ENCODE measurements at regions not wholly inside any gene's neighbourhood (a gene's known extent, or its start where the extent isn't known, plus 50 kb on each side); places are given as distances from the start of the nearest gene placed in this dataset.
"Not testable (repeated sequence)": the region's sequence is repeated elsewhere in the genome, so short reads cannot be mapped to it uniquely, and the experiment has no call there.

GRCh38 chr7:47180516-47180826 is 401.4 kb downstream of the TNS3 start:
- no peak overlapping the region for H3K27ac Mint-ChIP-seq
- peaks cover 9% of the 10 kb centered on the region for H3K9me3 Mint-ChIP-seq
- no peaks in the 10 kb centered on the region for H3K36me3 Mint-ChIP-seq
- H3K4me1 Mint-ChIP-seq: no peaks in the 10 kb centered on the region
- H3K27me3 Mint-ChIP-seq: no peaks in the 10 kb centered on the region
- no peak overlapping the region for H3K4me3 Mint-ChIP-seq
- DNase-seq: no peak

GRCh38 chr7:47179812-47180515 is 401.9 kb downstream of the TNS3 start:
- Mint-ChIP-seq H3K27me3 (no peaks in the 10 kb centered on the region), H3K36me3 (no peaks in the 10 kb centered on the region), H3K27ac (no peak overlapping the region), H3K4me3 (no peak overlapping the region), H3K9me3 (peaks cover 9% of the 10 kb centered on the region), H3K4me1 (no peaks in the 10 kb centered on the region)
- DNase-seq: no peak

- DNase-seq, H3K9me3 Mint-ChIP-seq, H3K4me3 Mint-ChIP-seq, H3K27ac Mint-ChIP-seq, H3K36me3 Mint-ChIP-seq, H3K27me3 Mint-ChIP-seq, H3K4me1 Mint-ChIP-seq: not testable (repeated sequence)
Measured at GRCh38 chr7:47172602-47173539, 409.0 kb downstream of the TNS3 start.

- Mint-ChIP-seq H3K27ac (no peak overlapping the region), H3K9me3 (no peaks in the 10 kb centered on the region), H3K4me1 (no peaks in the 10 kb centered on the region), H3K36me3 (no peaks in the 10 kb centered on the region), H3K4me3 (no peak overlapping the region), H3K27me3 (no peaks in the 10 kb centered on the region)
- DNase-seq: no peak
Measured at GRCh38 chr7:47170516-47170915, 411.4 kb downstream of the TNS3 start.

DNA sequence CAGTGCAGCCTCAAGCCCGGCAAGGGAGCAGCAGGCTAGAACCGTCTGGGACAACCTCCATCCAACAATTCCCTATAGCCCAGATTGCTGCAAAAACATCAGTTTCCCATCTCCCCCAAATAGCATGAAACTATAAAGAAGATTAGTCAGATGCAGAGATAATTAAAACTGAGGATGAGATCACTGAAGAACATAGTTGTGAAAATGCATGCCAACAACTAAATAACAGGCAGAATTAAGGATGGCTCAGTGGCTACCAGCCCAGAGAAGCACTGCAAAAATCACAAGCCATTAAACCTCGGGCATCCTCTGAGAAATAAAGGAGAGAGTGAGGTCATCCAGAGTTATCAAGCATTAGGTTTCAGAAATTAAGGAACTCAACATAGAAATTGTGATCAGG is 427.1 kb downstream of the TNS3 start:
- no peaks in the 10 kb centered on the region for H3K9me3 Mint-ChIP-seq

GRCh38 chr7:47153576-47153975 is 428.3 kb downstream of the TNS3 start:
- H3K4me1 Mint-ChIP-seq: no peaks in the 10 kb centered on the region
- no peaks in the 10 kb centered on the region for H3K9me3 Mint-ChIP-seq
- no peak for DNase-seq
- H3K4me3 Mint-ChIP-seq: no peak overlapping the region
- H3K36me3 Mint-ChIP-seq: no peaks in the 10 kb centered on the region
- peaks cover 12% of the 10 kb centered on the region for H3K27me3 Mint-ChIP-seq
- no peak overlapping the region for H3K27ac Mint-ChIP-seq

More for the DNA sequence above, 427.1 kb downstream of the TNS3 start:
- DNase-seq: no peak
- no peaks in the 10 kb centered on the region for H3K4me1 Mint-ChIP-seq
- no peaks in the 10 kb centered on the region for H3K36me3 Mint-ChIP-seq
- H3K27ac Mint-ChIP-seq: no peak overlapping the region
- no peak overlapping the region for H3K4me3 Mint-ChIP-seq
- peaks cover 12% of the 10 kb centered on the region for H3K27me3 Mint-ChIP-seq

DNA sequence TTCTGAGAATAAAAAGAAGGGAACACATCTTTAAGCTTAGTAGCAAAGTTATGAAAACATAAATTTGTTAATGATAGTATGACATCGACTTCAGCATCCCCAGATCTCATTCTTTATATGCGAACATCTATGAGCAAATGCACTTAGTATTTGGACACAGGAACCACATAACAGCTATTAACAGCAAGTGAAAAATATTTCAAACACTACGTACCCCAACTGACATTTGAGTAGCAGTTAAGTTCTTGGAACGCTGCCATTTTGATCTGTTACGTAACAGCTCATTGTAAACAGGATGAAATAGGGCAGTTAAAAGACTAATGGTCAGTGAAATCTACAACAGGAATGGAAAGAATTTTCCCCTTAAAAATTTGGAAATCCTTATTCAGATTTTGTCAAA is 428.9 kb downstream of the TNS3 start:
- no peak for DNase-seq
- H3K4me1 Mint-ChIP-seq: no peaks in the 10 kb centered on the region
- no peaks in the 10 kb centered on the region for H3K36me3 Mint-ChIP-seq
- H3K27me3 Mint-ChIP-seq: peaks cover 9% of the 10 kb centered on the region
- no peak overlapping the region for H3K27ac Mint-ChIP-seq
- H3K9me3 Mint-ChIP-seq: no peaks in the 10 kb centered on the region
- no peak overlapping the region for H3K4me3 Mint-ChIP-seq

GRCh38 chr7:47152307-47152706 is 429.6 kb downstream of the TNS3 start:
- DNase-seq: no peak
- H3K4me1 Mint-ChIP-seq: no peaks in the 10 kb centered on the region
- H3K36me3 Mint-ChIP-seq: no peaks in the 10 kb centered on the region
- no peaks in the 10 kb centered on the region for H3K9me3 Mint-ChIP-seq
- H3K4me3 Mint-ChIP-seq: no peak overlapping the region
- H3K27ac Mint-ChIP-seq: no peak overlapping the region
- H3K27me3 Mint-ChIP-seq: peaks cover 9% of the 10 kb centered on the region

DNA sequence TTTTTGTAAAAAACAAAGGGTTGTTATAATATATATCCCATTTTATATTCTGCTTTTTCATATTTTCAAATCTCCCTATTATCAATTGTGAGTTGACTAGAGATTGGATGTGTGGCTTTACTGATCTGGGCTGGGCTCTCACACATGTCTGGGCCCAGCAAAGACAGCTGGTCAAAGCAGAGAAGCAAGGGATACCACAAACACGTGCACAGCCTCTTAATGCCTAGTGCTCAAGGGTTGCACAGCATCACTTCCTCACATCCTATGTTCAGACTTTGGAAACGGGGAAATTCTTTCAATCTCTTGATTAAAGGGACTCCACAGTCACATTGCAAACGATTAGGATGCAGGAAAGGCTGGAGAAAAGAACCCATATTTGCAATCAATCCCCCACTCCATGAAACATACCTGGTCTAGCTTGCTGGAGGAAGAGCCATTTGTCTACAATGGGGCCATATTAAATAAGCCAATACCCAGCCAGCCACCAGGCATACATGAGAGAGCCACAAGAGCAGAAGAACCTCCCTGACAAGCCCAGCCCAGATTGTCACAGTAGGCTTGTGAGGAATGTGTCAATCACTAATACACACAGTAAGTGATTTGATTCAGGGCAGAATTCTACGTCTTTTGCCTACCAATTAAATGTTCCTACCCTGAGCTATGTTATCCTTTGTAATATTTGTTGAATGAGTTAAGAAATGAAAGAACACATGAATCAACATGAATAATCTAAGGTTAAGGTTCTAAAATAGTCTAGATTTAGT is 431.2 kb downstream of the TNS3 start:
- H3K27ac Mint-ChIP-seq: no peak overlapping the region
- peaks cover 13% of the 10 kb centered on the region for H3K27me3 Mint-ChIP-seq
- no peak for DNase-seq
- H3K4me1 Mint-ChIP-seq: no peaks in the 10 kb centered on the region
- no peaks in the 10 kb centered on the region for H3K9me3 Mint-ChIP-seq
- no peaks in the 10 kb centered on the region for H3K36me3 Mint-ChIP-seq
- H3K4me3 Mint-ChIP-seq: no peak overlapping the region

DNA sequence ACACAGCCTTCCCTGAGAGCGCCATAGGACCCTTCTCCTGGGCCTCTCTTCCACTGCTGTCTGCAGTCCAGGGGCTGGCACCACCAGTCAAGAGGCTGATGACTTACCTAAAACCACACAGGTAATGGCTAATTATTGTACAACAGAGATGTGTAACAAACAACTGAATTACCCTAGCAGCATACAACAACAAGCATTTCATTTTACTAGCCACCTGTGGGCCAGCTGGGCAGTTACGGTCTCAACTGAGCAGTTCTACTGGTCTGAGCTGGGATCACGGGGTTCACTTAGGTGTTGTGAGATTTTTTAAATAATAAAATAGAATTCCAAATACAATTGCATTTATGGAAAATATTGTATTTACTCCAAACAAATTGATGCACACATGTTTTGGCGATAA is 431.9 kb downstream of the TNS3 start:
- H3K4me1 Mint-ChIP-seq: no peaks in the 10 kb centered on the region
- H3K36me3 Mint-ChIP-seq: no peaks in the 10 kb centered on the region
- DNase-seq: no peak
- H3K27ac Mint-ChIP-seq: no peak overlapping the region
- peaks cover 13% of the 10 kb centered on the region for H3K27me3 Mint-ChIP-seq
- H3K9me3 Mint-ChIP-seq: no peaks in the 10 kb centered on the region
- H3K4me3 Mint-ChIP-seq: no peak overlapping the region

- Mint-ChIP-seq H3K4me1 (no peaks in the 10 kb centered on the region), H3K9me3 (no peaks in the 10 kb centered on the region), H3K27ac (no peak overlapping the region), H3K4me3 (no peak overlapping the region), H3K36me3 (no peaks in the 10 kb centered on the region), H3K27me3 (peaks cover 13% of the 10 kb centered on the region)
- DNase-seq: no peak
Measured at GRCh38 chr7:47149208-47149839, 432.6 kb downstream of the TNS3 start.

DNA sequence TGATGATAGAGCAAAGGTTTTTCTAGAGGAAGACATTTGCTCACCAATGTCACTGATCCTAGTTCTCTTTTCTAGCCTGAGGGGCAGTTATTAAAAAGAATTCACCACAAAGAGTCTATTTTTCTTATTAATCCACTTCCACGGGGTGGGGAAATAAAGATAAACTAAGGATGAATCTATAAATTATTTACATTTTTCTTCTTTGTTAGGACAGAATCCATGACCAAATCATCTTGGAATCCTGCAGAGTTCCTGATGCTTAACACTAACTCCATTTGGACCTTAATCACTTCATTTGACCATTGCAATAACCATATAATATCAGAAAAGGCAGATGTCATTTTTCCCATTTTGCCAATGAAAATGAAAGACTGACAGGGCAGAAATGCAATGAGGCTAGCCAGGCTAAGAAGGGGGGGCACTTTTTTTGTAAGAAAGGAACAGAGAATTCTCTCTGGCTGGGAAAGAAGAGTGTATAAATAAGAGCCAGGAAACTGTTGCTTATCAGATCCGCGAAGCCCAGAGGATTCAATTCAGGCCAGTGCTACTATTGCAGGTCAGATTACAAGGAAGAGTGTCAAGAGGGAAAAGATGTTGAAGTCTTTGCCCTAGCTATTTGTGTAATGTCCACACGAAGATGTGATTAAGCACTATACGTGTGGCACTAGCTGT is 433.2 kb downstream of the TNS3 start:
- no peak overlapping the region for H3K4me3 Mint-ChIP-seq
- H3K36me3 Mint-ChIP-seq: no peaks in the 10 kb centered on the region
- peak overlapping the region; percentile 5 for H3K27ac Mint-ChIP-seq
- H3K9me3 Mint-ChIP-seq: no peaks in the 10 kb centered on the region
- H3K27me3 Mint-ChIP-seq: peaks cover 9% of the 10 kb centered on the region
- DNase-seq: no peak
- H3K4me1 Mint-ChIP-seq: no peaks in the 10 kb centered on the region

DNA sequence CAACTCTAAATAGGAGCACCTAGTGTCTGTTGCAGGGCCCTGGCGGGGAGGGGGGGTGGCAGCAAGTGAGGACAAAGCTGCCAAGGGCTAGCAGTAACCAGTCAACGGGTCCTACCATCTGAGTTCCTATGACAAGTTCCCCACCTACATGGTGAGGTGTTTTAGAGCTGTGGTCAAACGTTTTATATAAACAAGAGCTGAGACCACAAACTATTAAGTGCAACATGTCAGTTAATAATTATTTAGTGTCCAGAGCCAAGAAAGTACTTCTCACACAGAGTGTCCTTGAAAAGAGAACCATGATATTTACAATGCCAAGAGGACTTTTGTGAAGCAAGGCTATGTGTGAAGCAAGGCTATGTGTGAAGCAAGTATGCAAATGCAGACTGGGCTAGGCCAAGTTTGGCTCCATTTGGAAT is 434.7 kb downstream of the TNS3 start:
- no peaks in the 10 kb centered on the region for H3K4me1 Mint-ChIP-seq
- H3K27ac Mint-ChIP-seq: no peak overlapping the region
- H3K9me3 Mint-ChIP-seq: no peaks in the 10 kb centered on the region
- DNase-seq: no peak
- no peak overlapping the region for H3K4me3 Mint-ChIP-seq
- H3K27me3 Mint-ChIP-seq: peaks cover 9% of the 10 kb centered on the region
- no peaks in the 10 kb centered on the region for H3K36me3 Mint-ChIP-seq

DNA sequence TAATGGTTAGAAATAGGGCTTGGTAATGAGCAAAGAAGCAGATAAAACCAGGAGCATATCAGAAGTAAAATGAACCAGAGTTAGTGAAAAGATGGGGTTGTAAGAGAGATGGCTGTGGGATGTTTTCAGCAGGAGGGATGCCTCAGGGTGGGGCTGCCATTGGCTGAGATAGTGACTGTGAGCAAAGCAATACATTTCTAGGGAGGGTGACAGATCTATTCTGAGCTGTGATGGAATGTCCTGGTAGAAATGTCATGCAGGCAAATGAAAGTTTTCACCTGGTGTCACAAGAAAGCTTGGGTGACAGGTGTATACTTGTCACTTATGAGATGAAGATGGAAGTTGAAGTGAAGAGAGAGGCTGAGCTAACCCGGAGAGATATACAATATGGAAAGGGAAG is 435.9 kb downstream of the TNS3 start:
- H3K4me3 Mint-ChIP-seq: no peak overlapping the region
- H3K36me3 Mint-ChIP-seq: no peaks in the 10 kb centered on the region
- H3K27me3 Mint-ChIP-seq: peaks cover 5% of the 10 kb centered on the region
- DNase-seq: no peak
- no peak overlapping the region for H3K27ac Mint-ChIP-seq
- no peaks in the 10 kb centered on the region for H3K9me3 Mint-ChIP-seq
- no peaks in the 10 kb centered on the region for H3K4me1 Mint-ChIP-seq
